K562 (cell line): ENCODE measurements at regions not wholly inside any gene's neighbourhood (a gene's known extent, or its start where the extent isn't known, plus 50 kb on each side); places are given as distances from the start of the nearest gene placed in this dataset.

ENCODE experiments used
- CBX3 ChIP-seq, 2 experiments: IDR thresholded peaks; 1 replicate in 1 of 2; 2 replicates in 1 of 2; pipeline ENCODE4 v1.6.1; 2012; ENCODE audit warnings: inconsistent platforms in 2 of 2, low read length in 2 of 2, borderline replicate concordance in 1 of 2, control low read depth in 1 of 2
- ETV6 ChIP-seq, 3 experiments: fragments of 150-350 bp in 1 of 3; sonication (generic) in 1 of 3; formaldehyde crosslinking in 1 of 3; IDR thresholded peaks; 2 replicates each; pipeline versions ENCODE4 v1.6.1 to v1.8.0; 2014 to 2022; ENCODE audit warnings: borderline replicate concordance in 2 of 3, low read depth in 2 of 3, antibody characterized with exemption in 1 of 3, low read length in 1 of 3, mild to moderate bottlenecking in 1 of 3, missing genetic modification reagents in 1 of 3
- HDAC2 ChIP-seq: fragments of 450-650 bp; IDR thresholded peaks from 2 replicates; pipeline ENCODE4 v1.6.1; 2016; ENCODE audit warnings: mild to moderate bottlenecking
- MTA1 ChIP-seq: fragments of 450-650 bp; IDR thresholded peaks from 2 replicates; pipeline ENCODE4 v1.6.1; 2017; ENCODE audit warnings: borderline replicate concordance
- NR2C1 ChIP-seq, 2 experiments: fragments of 450-650 bp; IDR thresholded peaks; 2 replicates each; pipeline ENCODE4 v1.6.1; 2017; ENCODE audit warnings: mild to moderate bottlenecking in 2 of 2, antibody characterized with exemption in 1 of 2, inconsistent platforms in 1 of 2, missing compliant biosample characterization in 1 of 2, missing genetic modification characterization in 1 of 2
- POLR2AphosphoS5 ChIP-seq: IDR thresholded peaks from 2 replicates; pipeline ENCODE4 v1.6.1; 2011; ENCODE audit warnings: mild to moderate bottlenecking, low read depth, low read length, moderate library complexity; ENCODE audit not compliant: control insufficient read depth, insufficient read depth
- SIN3A ChIP-seq, 2 experiments: fragments of 150-350 bp in 1 of 2; IDR thresholded peaks; 2 replicates each; pipeline ENCODE4 v1.6.1; 2011 to 2016; ENCODE audit warnings: borderline replicate concordance in 2 of 2, low read depth in 2 of 2, low read length in 2 of 2, mild to moderate bottlenecking in 2 of 2, moderate library complexity in 2 of 2; ENCODE audit not compliant: control insufficient read depth in 1 of 2
- SIX5 ChIP-seq, 2 experiments: IDR thresholded peaks; 2 replicates each; pipeline ENCODE4 v1.6.1; 2011; ENCODE audit warnings: low read length in 2 of 2, borderline replicate concordance in 1 of 2, low read depth in 1 of 2, mild to moderate bottlenecking in 1 of 2, moderate library complexity in 1 of 2; ENCODE audit not compliant: insufficient read depth in 1 of 2
- SMARCE1 ChIP-seq: fragments of 450-650 bp; IDR thresholded peaks from 2 replicates; pipeline ENCODE4 v1.7.1; 2016; ENCODE audit warnings: mild to moderate bottlenecking
- SP1 ChIP-seq: sonication (generic); formaldehyde crosslinking; IDR thresholded peaks from 2 replicates; pipeline ENCODE4 v1.8.1; 2022; ENCODE audit warnings: mild to moderate bottlenecking, missing genetic modification reagents
- TF ChIP-seq, protein P1 (sequence below), 3 experiments: IDR thresholded peaks in 2 of 3; conservative IDR thresholded peaks in 1 of 3; 2 replicates each; pipeline ENCODE4 v1.5.1; 2011 to 2012; ENCODE audit warnings: low read length in 3 of 3, mild to moderate bottlenecking in 3 of 3, control low read depth in 2 of 3, improper control_type of control experiment in 1 of 3, inconsistent platforms in 1 of 3, low read depth in 1 of 3, mixed read lengths in 1 of 3, moderate library complexity in 1 of 3; ENCODE audit not compliant: insufficient read depth in 2 of 3
- TF ChIP-seq, protein P2 (sequence below): fragments of 250-450 bp; sonication (Bioruptor Pico); IDR thresholded peaks from 2 replicates; pipeline ENCODE4 v1.5.0; 2021; ENCODE audit warnings: mild to moderate bottlenecking, borderline replicate concordance
- TF ChIP-seq, protein P3 (sequence below), 2 experiments: fragments of 450-650 bp; formaldehyde crosslinking in 1 of 2; IDR thresholded peaks; 2 replicates each; pipeline versions ENCODE4 v1.4.0 to v1.6.1; 2014 to 2020; ENCODE audit warnings: mild to moderate bottlenecking in 2 of 2, borderline replicate concordance in 1 of 2, low read depth in 1 of 2

DNA sequence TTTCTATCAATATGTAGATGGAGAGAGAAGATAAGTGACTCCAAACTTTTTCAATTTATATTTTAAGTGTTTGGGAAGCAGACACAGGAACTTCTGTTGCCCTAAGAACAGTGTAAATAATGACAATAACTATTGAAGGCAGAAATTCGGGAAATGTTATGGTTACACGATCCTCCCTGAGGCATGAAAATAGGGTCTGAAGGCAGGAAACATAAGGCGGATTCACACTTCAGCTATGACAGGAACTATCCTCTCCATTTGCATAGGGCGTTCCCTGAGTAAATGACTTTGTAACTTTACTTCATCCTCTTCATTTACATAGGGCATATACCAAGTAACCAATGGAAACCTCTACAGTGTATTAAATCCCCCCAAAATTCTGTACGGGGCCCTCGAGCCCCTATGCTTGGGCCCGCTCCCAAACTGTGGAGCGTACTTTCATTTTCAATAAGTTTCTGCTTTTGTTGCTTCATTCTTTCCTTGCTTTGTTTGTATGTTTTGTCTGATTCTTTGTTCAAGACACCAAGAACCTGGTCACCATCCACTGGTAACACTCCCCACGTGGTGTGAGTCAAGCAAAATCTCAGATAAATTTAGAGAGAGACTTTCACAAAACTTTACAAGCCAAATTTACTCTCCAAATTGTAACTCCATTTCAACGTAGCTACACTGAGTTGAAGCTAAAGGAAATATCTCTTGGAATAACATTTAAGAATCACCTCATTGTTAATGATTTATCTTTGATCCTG lies 2504.3 kb downstream of the ARAP2 start:
- TF ChIP-seq SIN3A (IDR thresholded peaks at IDR 0.05; ENCODE audit: borderline replicate concordance in 2 of 2, control insufficient read depth in 1 of 2, low read depth in 2 of 2, low read length in 2 of 2), result no peak
- no peak for TF ChIP-seq SIX5 (IDR thresholded peaks at IDR 0.05; ENCODE audit: borderline replicate concordance in 1 of 2, insufficient read depth in 1 of 2, low read depth in 1 of 2, low read length in 2 of 2)
- TF ChIP-seq ETV6 (IDR thresholded peaks at IDR 0.05; ENCODE audit: borderline replicate concordance in 1 of 2, low read depth in 2 of 2, low read length in 1 of 2), result no peak
- TF ChIP-seq ETV6 (CRISPR knock-in tag; IDR thresholded peaks at IDR 0.05; ENCODE audit: borderline replicate concordance), result no peak
- TF ChIP-seq, protein P1, sequence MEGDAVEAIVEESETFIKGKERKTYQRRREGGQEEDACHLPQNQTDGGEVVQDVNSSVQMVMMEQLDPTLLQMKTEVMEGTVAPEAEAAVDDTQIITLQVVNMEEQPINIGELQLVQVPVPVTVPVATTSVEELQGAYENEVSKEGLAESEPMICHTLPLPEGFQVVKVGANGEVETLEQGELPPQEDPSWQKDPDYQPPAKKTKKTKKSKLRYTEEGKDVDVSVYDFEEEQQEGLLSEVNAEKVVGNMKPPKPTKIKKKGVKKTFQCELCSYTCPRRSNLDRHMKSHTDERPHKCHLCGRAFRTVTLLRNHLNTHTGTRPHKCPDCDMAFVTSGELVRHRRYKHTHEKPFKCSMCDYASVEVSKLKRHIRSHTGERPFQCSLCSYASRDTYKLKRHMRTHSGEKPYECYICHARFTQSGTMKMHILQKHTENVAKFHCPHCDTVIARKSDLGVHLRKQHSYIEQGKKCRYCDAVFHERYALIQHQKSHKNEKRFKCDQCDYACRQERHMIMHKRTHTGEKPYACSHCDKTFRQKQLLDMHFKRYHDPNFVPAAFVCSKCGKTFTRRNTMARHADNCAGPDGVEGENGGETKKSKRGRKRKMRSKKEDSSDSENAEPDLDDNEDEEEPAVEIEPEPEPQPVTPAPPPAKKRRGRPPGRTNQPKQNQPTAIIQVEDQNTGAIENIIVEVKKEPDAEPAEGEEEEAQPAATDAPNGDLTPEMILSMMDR (IDR thresholded peaks at IDR 0.05 in 2 of 3, conservative IDR thresholded peaks at IDR 0.05 in 1 of 3; ENCODE audit: insufficient read depth in 2 of 3, low read depth in 1 of 3, low read length in 3 of 3), result no peak
- TF ChIP-seq MTA1, result no peak
- no peak for TF ChIP-seq CBX3 (IDR thresholded peaks at IDR 0.05; ENCODE audit: borderline replicate concordance in 1 of 2, low read length in 2 of 2)
- TF ChIP-seq, protein P2, sequence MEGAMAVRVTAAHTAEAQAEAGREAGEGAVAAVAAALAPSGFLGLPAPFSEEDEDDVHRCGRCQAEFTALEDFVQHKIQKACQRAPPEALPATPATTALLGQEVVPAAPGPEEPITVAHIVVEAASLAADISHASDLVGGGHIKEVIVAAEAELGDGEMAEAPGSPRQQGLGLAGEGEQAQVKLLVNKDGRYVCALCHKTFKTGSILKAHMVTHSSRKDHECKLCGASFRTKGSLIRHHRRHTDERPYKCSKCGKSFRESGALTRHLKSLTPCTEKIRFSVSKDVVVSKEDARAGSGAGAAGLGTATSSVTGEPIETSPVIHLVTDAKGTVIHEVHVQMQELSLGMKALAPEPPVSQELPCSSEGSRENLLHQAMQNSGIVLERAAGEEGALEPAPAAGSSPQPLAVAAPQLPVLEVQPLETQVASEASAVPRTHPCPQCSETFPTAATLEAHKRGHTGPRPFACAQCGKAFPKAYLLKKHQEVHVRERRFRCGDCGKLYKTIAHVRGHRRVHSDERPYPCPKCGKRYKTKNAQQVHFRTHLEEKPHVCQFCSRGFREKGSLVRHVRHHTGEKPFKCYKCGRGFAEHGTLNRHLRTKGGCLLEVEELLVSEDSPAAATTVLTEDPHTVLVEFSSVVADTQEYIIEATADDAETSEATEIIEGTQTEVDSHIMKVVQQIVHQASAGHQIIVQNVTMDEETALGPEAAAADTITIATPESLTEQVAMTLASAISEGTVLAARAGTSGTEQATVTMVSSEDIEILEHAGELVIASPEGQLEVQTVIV (CRISPR knock-in tag), result no peak
- no peak for TF ChIP-seq SP1 (CRISPR knock-in tag)
- TF ChIP-seq HDAC2, result no peak
- no peak for TF ChIP-seq POLR2AphosphoS5
- TF ChIP-seq SMARCE1, result no peak
- TF ChIP-seq NR2C1 (IDR thresholded peaks at IDR 0.05), result no peak
- no peak for TF ChIP-seq NR2C1 (tag; IDR thresholded peaks at IDR 0.05)
- TF ChIP-seq, protein P3, sequence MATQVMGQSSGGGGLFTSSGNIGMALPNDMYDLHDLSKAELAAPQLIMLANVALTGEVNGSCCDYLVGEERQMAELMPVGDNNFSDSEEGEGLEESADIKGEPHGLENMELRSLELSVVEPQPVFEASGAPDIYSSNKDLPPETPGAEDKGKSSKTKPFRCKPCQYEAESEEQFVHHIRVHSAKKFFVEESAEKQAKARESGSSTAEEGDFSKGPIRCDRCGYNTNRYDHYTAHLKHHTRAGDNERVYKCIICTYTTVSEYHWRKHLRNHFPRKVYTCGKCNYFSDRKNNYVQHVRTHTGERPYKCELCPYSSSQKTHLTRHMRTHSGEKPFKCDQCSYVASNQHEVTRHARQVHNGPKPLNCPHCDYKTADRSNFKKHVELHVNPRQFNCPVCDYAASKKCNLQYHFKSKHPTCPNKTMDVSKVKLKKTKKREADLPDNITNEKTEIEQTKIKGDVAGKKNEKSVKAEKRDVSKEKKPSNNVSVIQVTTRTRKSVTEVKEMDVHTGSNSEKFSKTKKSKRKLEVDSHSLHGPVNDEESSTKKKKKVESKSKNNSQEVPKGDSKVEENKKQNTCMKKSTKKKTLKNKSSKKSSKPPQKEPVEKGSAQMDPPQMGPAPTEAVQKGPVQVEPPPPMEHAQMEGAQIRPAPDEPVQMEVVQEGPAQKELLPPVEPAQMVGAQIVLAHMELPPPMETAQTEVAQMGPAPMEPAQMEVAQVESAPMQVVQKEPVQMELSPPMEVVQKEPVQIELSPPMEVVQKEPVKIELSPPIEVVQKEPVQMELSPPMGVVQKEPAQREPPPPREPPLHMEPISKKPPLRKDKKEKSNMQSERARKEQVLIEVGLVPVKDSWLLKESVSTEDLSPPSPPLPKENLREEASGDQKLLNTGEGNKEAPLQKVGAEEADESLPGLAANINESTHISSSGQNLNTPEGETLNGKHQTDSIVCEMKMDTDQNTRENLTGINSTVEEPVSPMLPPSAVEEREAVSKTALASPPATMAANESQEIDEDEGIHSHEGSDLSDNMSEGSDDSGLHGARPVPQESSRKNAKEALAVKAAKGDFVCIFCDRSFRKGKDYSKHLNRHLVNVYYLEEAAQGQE (IDR thresholded peaks at IDR 0.05; ENCODE audit: borderline replicate concordance), result no peak
- TF ChIP-seq, protein P3 (CRISPR knock-in tag; IDR thresholded peaks at IDR 0.05; ENCODE audit: low read depth), result no peak
